HEK293 (cell line): ENCODE measurements at regions not wholly inside any gene's neighbourhood (a gene's known extent, or its start where the extent isn't known, plus 50 kb on each side); places are given as distances from the start of the nearest gene placed in this dataset.

Experiments
- CTCF ChIA-PET: fragments of 350-600 bp; formaldehyde crosslinking; extraction: SDS; loops from one replicate; lab custom pipeline; 2021; ENCODE audit warnings: antibody characterized with exemption; lab: Yijun Ruan, JAX
- POLR2A ChIA-PET: fragments of 300-600 bp; formaldehyde crosslinking; extraction: SDS; loops from one replicate; lab custom pipeline; 2020; ENCODE audit warnings: antibody characterized with exemption, inconsistent platforms; lab: Yijun Ruan, JAX
- H3K27ac ChIP-seq: fragments of 200-500 bp; sonication (Bioruptor generic); 2 replicates; pipeline ENCODE4 v1.5.1; 2014; ENCODE audit warnings: low read depth, low read length, control low read depth, inconsistent platforms; ENCODE audit errors: extremely low read depth
- H3K36me3 ChIP-seq, 2 experiments: fragments of 200-500 bp in 1 of 2; sonication (Bioruptor generic) in 1 of 2; 1 replicate in 1 of 2; 2 replicates in 1 of 2; pipeline ENCODE4 v1.5.1; 2014 to 2017; ENCODE audit warnings: inconsistent platforms in 2 of 2, low read length in 2 of 2; ENCODE audit not compliant: control insufficient read depth in 2 of 2, insufficient read depth in 1 of 2
- H3K4me1 ChIP-seq: fragments of 200-500 bp; sonication (Bioruptor generic); 2 replicates; pipeline ENCODE4 v1.5.1; 2014; ENCODE audit warnings: mild to moderate bottlenecking, low read length, inconsistent platforms; ENCODE audit not compliant: control insufficient read depth, insufficient read depth
- H3K4me3 ChIP-seq: 2 replicates; pipeline ENCODE4 v1.5.1; 2011; ENCODE audit warnings: low read depth, mild to moderate bottlenecking, control low read depth, low read length, moderate library complexity
- H3K9me3 ChIP-seq: fragments of 200-500 bp; sonication (Bioruptor generic); 2 replicates; pipeline ENCODE4 v1.5.1; 2014; ENCODE audit warnings: low read depth, low read length, inconsistent platforms; ENCODE audit not compliant: control insufficient read depth, insufficient read depth
- AEBP2 ChIP-seq: fragments of 450-650 bp; formaldehyde crosslinking; IDR thresholded peaks from 2 replicates; pipeline ENCODE4 v1.5.1; 2016; ENCODE audit warnings: missing biosample characterization, missing genetic modification characterization, borderline replicate concordance
- PRDM1 ChIP-seq: fragments of 450-650 bp; formaldehyde crosslinking; IDR thresholded peaks from 2 replicates; pipeline ENCODE4; 2016; ENCODE audit warnings: missing biosample characterization, missing genetic modification characterization
- RBAK ChIP-seq: fragments of 450-650 bp; formaldehyde crosslinking; IDR thresholded peaks from 2 replicates; pipeline ENCODE4 v1.5.1; 2016; ENCODE audit warnings: missing biosample characterization, missing genetic modification characterization
- SP7 ChIP-seq: fragments of 450-650 bp; formaldehyde crosslinking; IDR thresholded peaks from 2 replicates; pipeline ENCODE4 v1.5.1; 2016; ENCODE audit warnings: missing biosample characterization, missing genetic modification characterization
- ZBTB20 ChIP-seq: fragments of 450-650 bp; formaldehyde crosslinking; IDR thresholded peaks from 2 replicates; pipeline ENCODE4 v1.5.1; 2016; ENCODE audit warnings: missing biosample characterization, missing genetic modification characterization
- ZBTB7A ChIP-seq: fragments of 450-650 bp; formaldehyde crosslinking; IDR thresholded peaks from 2 replicates; pipeline ENCODE4 v1.5.1; 2016; ENCODE audit warnings: low read depth, missing biosample characterization, missing genetic modification characterization
- ZNF121 ChIP-seq: fragments of 450-650 bp; formaldehyde crosslinking; IDR thresholded peaks from 2 replicates; pipeline ENCODE4 v1.5.1; 2016; ENCODE audit warnings: missing biosample characterization, missing genetic modification characterization
- ZNF146 ChIP-seq: fragments of 450-650 bp; formaldehyde crosslinking; IDR thresholded peaks from 2 replicates; pipeline ENCODE4 v1.5.1; 2016; ENCODE audit warnings: missing biosample characterization, missing genetic modification characterization
- ZNF157 ChIP-seq: fragments of 450-650 bp; formaldehyde crosslinking; IDR thresholded peaks from 2 replicates; pipeline ENCODE4 v1.5.1; 2016; ENCODE audit warnings: missing biosample characterization, missing genetic modification characterization
- ZNF324 ChIP-seq: fragments of 450-650 bp; formaldehyde crosslinking; IDR thresholded peaks from 2 replicates; pipeline ENCODE4 v1.5.1; 2016; ENCODE audit warnings: missing biosample characterization, missing genetic modification characterization
- ZNF354C ChIP-seq: fragments of 450-650 bp; formaldehyde crosslinking; IDR thresholded peaks from 2 replicates; pipeline ENCODE4 v1.5.1; 2016; ENCODE audit warnings: missing biosample characterization, missing genetic modification characterization, low read depth, borderline replicate concordance
- ZNF664 ChIP-seq: fragments of 450-650 bp; formaldehyde crosslinking; IDR thresholded peaks from 2 replicates; pipeline ENCODE4 v1.5.1; 2016; ENCODE audit warnings: missing biosample characterization, missing genetic modification characterization
- ZNF830 ChIP-seq: fragments of 450-650 bp; IDR thresholded peaks from 2 replicates; pipeline ENCODE4 v1.5.0; 2018; ENCODE audit warnings: missing biosample characterization, missing genetic modification characterization, low read depth, mild to moderate bottlenecking, moderate library complexity
- ZNF843 ChIP-seq: fragments of 450-650 bp; formaldehyde crosslinking; IDR thresholded peaks from 2 replicates; pipeline ENCODE4 v1.5.1; 2016; ENCODE audit warnings: missing biosample characterization, missing genetic modification characterization
- ZSCAN23 ChIP-seq: fragments of 450-650 bp; formaldehyde crosslinking; IDR thresholded peaks from 2 replicates; pipeline ENCODE4 v1.5.1; 2016; ENCODE audit warnings: missing biosample characterization, missing genetic modification characterization
- TF ChIP-seq, protein P1 (sequence below): fragments of 450-650 bp; formaldehyde crosslinking; IDR thresholded peaks from 2 replicates; pipeline ENCODE4 v1.5.1; 2016; ENCODE audit warnings: missing biosample characterization, missing genetic modification characterization, low read depth
- TF ChIP-seq, protein P2 (sequence below): fragments of 450-650 bp; formaldehyde crosslinking; IDR thresholded peaks from 2 replicates; pipeline ENCODE4 v1.5.1; 2016; ENCODE audit warnings: missing biosample characterization, missing genetic modification characterization, borderline replicate concordance
- TF ChIP-seq, protein P3 (sequence below): fragments of 450-650 bp; formaldehyde crosslinking; IDR thresholded peaks from 2 replicates; pipeline ENCODE4 v1.5.1; 2016; ENCODE audit warnings: missing biosample characterization, missing genetic modification characterization
- TF ChIP-seq, protein P4 (sequence below): IDR thresholded peaks from 2 replicates; pipeline ENCODE4 v1.6.1; 2011; ENCODE audit warnings: mild to moderate bottlenecking, low read depth, low read length, borderline replicate concordance

DNA sequence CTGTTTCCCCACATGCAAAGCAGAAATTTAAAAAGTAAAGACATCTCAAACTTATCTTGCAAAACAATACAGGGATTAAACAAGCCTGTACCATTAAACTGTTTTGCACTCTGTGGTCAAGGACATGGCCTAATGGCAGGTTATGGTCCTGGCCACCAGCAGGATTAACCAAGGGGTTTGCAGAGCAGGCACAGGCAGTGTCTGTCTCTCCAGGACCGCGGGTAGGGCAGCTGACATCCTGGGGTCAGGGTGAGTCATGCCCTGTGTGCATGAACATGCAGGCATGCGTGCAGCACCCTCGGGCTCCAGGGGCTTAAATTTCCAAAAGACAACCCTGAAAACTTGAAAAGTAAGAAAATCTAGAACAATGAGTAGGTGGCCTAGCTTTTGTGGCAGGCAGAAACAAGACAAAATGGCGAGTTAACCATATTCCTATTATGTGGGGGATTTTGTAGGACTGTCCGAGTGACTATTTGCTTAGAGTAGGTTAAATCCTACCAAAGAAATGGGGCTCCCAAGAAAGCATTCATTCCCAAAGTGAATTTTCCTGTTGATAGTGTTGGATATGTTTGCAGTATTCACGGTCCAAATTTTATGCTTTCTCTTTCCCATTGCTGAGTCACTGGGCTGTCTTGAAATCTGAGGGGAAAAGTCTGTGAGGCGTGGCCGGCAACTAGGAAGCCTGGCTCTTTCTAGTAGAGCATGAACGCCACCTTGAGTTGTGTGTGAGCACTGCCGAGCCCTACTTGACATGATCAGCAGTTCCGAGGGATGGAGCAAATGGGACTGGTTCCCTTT, 158.4 kb upstream of the FAM20A start (continued):
- TF ChIP-seq AEBP2 (tag by site-specific recombination) (no peak), ZNF146 (no peak), ZNF664 (no peak), RBAK (no peak), ZNF157 (tag by site-specific recombination) (no peak), PRDM1 (peak; percentile 68; the same call in 1 of the 2 replicates), ZNF830 (no peak), ZSCAN23 (tag by site-specific recombination) (no peak)
- TF ChIP-seq, protein P1, sequence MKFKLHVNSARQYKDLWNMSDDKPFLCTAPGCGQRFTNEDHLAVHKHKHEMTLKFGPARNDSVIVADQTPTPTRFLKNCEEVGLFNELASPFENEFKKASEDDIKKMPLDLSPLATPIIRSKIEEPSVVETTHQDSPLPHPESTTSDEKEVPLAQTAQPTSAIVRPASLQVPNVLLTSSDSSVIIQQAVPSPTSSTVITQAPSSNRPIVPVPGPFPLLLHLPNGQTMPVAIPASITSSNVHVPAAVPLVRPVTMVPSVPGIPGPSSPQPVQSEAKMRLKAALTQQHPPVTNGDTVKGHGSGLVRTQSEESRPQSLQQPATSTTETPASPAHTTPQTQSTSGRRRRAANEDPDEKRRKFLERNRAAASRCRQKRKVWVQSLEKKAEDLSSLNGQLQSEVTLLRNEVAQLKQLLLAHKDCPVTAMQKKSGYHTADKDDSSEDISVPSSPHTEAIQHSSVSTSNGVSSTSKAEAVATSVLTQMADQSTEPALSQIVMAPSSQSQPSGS (tag by site-specific recombination), result no peak

DNA sequence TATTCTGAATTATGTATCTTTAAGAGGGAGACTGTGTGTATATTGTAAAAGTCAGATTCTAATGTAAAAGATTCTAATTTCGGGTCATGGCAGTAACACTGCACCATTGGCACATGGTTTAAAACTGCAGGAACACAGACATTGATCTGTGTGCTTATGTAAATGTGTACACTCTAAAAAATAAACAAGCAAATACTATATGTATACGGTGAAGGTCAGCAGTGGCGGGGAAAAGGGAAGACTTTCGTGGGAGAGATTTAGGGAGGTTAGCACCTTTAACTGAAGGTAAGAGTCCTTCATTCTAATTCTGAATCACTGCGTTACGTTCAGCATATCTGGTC, 157.8 kb upstream of the FAM20A start:
- Histone ChIP-seq H3K27ac (0 out of 2 replicates have a peak overlapping the region, but pooled peaks have one; percentile 52), H3K4me1 (peaks cover 6% of the 10 kb centered on the region), H3K4me3 (no peak overlapping the region), H3K9me3 (no peaks in the 10 kb centered on the region), H3K36me3 (no peaks in the 10 kb centered on the region)
- TF ChIP-seq, protein P1 (tag by site-specific recombination), result no peak
- no peak for TF ChIP-seq ZBTB7A (tag by site-specific recombination)
- TF ChIP-seq, protein P2, sequence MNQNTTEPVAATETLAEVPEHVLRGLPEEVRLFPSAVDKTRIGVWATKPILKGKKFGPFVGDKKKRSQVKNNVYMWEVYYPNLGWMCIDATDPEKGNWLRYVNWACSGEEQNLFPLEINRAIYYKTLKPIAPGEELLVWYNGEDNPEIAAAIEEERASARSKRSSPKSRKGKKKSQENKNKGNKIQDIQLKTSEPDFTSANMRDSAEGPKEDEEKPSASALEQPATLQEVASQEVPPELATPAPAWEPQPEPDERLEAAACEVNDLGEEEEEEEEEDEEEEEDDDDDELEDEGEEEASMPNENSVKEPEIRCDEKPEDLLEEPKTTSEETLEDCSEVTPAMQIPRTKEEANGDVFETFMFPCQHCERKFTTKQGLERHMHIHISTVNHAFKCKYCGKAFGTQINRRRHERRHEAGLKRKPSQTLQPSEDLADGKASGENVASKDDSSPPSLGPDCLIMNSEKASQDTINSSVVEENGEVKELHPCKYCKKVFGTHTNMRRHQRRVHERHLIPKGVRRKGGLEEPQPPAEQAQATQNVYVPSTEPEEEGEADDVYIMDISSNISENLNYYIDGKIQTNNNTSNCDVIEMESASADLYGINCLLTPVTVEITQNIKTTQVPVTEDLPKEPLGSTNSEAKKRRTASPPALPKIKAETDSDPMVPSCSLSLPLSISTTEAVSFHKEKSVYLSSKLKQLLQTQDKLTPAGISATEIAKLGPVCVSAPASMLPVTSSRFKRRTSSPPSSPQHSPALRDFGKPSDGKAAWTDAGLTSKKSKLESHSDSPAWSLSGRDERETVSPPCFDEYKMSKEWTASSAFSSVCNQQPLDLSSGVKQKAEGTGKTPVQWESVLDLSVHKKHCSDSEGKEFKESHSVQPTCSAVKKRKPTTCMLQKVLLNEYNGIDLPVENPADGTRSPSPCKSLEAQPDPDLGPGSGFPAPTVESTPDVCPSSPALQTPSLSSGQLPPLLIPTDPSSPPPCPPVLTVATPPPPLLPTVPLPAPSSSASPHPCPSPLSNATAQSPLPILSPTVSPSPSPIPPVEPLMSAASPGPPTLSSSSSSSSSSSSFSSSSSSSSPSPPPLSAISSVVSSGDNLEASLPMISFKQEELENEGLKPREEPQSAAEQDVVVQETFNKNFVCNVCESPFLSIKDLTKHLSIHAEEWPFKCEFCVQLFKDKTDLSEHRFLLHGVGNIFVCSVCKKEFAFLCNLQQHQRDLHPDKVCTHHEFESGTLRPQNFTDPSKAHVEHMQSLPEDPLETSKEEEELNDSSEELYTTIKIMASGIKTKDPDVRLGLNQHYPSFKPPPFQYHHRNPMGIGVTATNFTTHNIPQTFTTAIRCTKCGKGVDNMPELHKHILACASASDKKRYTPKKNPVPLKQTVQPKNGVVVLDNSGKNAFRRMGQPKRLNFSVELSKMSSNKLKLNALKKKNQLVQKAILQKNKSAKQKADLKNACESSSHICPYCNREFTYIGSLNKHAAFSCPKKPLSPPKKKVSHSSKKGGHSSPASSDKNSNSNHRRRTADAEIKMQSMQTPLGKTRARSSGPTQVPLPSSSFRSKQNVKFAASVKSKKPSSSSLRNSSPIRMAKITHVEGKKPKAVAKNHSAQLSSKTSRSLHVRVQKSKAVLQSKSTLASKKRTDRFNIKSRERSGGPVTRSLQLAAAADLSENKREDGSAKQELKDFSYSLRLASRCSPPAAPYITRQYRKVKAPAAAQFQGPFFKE (tag by site-specific recombination), result no peak
- TF ChIP-seq, protein P3, sequence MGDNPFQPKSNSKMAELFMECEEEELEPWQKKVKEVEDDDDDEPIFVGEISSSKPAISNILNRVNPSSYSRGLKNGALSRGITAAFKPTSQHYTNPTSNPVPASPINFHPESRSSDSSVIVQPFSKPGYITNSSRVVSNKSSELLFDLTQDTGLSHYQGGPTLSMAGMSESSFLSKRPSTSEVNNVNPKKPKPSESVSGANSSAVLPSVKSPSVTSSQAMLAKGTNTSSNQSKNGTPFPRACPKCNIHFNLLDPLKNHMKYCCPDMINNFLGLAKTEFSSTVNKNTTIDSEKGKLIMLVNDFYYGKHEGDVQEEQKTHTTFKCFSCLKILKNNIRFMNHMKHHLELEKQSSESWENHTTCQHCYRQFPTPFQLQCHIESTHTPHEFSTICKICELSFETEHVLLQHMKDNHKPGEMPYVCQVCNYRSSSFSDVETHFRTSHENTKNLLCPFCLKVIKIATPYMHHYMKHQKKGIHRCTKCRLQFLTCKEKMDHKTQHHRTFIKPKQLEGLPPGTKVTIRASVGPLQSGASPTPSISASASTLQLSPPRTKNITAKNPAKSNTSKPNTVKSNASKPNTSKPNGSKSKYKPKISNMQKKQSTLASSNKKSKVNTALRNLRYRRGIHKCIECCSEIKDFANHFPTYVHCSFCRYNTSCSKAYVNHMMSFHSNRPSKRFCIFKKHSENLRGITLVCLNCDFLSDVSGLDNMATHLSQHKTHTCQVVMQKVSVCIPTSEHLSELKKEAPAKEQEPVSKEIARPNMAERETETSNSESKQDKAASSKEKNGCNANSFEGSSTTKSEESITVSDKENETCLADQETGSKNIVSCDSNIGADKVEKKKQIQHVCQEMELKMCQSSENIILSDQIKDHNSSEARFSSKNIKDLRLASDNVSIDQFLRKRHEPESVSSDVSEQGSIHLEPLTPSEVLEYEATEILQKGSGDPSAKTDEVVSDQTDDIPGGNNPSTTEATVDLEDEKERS (tag by site-specific recombination), result no peak
- TF ChIP-seq ZBTB20 (tag by site-specific recombination), result no peak
- no peak for TF ChIP-seq SP7 (tag by site-specific recombination)
- no peak for TF ChIP-seq ZNF354C
- no peak for TF ChIP-seq ZNF843 (tag by site-specific recombination)
- TF ChIP-seq, protein P4, sequence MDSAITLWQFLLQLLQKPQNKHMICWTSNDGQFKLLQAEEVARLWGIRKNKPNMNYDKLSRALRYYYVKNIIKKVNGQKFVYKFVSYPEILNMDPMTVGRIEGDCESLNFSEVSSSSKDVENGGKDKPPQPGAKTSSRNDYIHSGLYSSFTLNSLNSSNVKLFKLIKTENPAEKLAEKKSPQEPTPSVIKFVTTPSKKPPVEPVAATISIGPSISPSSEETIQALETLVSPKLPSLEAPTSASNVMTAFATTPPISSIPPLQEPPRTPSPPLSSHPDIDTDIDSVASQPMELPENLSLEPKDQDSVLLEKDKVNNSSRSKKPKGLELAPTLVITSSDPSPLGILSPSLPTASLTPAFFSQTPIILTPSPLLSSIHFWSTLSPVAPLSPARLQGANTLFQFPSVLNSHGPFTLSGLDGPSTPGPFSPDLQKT, result no peak
- no peak for TF ChIP-seq ZNF121
- no peak for TF ChIP-seq ZNF324 (tag by site-specific recombination)
- ChIA-PET POLR2A (no interaction called here), CTCF (interaction anchor here (0.6 to 1.2 kb wide), 12 partner anchors 13 to 795 kb away, joined by 3 to 13 read pairs (median 3); no protein-coding TSS in a partner anchor)
